Activated naive CD8-positive, alpha-beta T cell treated with anti-CD3 and anti-CD28 coated beads for 36 hours (primary cell): ENCODE measurements at regions not wholly inside any gene's neighbourhood (a gene's known extent, or its start where the extent isn't known, plus 50 kb on each side); places are given as distances from the start of the nearest gene placed in this dataset.
"Not testable (repeated sequence)": the region's sequence is repeated elsewhere in the genome, so short reads cannot be mapped to it uniquely, and the experiment has no call there.

Experiments used
- DNase-seq: peaks from one replicate; pipeline ENCODE4 v3.0.0; 2021
- H3K27ac Mint-ChIP-seq: one replicate; pipeline ENCODE4 v1.8.0; 2022; ENCODE audit warnings: mild to moderate bottlenecking, moderate library complexity, mixed read lengths
- H3K27me3 Mint-ChIP-seq: one replicate; pipeline ENCODE4 v1.8.0; 2022; ENCODE audit warnings: mild to moderate bottlenecking, mixed read lengths
- H3K36me3 Mint-ChIP-seq: one replicate; pipeline ENCODE4 v1.8.0; 2021; ENCODE audit warnings: mild to moderate bottlenecking, mixed read lengths
- H3K4me1 Mint-ChIP-seq: one replicate; pipeline ENCODE4 v1.8.0; 2021; ENCODE audit warnings: mixed read lengths
- H3K4me3 Mint-ChIP-seq: one replicate; pipeline ENCODE4 v1.8.0; 2022; ENCODE audit warnings: mild to moderate bottlenecking, moderate library complexity, mixed read lengths
- H3K9me3 Mint-ChIP-seq: one replicate; pipeline ENCODE4 v1.8.0; 2022; ENCODE audit warnings: mixed read lengths

DNA sequence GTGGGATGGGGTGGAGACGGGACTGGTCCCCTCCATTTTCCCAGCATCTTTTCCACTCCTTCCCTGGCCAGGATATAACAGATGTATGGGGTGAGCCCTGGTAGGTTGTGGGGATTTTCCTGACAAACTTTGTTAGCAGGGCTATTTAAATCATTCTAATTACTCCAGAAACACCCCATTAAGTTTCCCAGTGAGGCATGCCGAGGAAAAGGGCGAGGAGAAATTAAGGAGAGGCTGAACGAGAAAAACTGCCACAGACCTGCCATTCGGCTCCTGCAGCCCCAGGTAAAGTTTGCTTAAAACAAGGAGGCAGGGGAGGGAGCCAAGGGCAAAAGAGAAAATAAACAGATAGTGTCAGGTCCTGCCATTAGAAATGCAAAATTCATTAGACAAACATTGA, 428.2 kb downstream of the BUD13 start:
- Mint-ChIP-seq H3K27me3 (no peaks in the 10 kb centered on the region), H3K4me1 (no peaks in the 10 kb centered on the region), H3K27ac (no peak overlapping the region), H3K4me3 (no peak overlapping the region), H3K9me3 (peaks cover 3% of the 10 kb centered on the region), H3K36me3 (no peaks in the 10 kb centered on the region)
- no peak for DNase-seq

DNA sequence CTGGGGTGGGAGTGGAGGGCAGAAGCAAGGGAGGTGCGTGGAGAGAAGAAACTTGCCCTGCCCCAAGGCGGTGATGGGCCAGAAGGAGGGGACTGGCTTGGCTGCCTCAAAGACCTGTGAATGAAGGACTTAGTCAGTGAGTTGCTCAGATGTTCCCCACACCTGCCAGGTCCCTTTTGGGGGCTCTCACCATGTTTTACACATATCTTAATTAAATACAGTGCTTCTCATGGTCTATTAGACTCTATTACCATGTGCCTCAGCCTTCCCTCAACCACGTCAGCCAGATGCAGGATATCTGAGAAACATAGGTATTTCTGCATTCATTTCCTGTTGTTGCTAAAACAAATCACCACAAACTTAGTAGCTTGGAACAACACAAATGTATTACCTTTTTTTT, 429.5 kb downstream of the BUD13 start:
- no peak for DNase-seq
- Mint-ChIP-seq H3K4me1 (no peaks in the 10 kb centered on the region), H3K27ac (no peak overlapping the region)

DNA sequence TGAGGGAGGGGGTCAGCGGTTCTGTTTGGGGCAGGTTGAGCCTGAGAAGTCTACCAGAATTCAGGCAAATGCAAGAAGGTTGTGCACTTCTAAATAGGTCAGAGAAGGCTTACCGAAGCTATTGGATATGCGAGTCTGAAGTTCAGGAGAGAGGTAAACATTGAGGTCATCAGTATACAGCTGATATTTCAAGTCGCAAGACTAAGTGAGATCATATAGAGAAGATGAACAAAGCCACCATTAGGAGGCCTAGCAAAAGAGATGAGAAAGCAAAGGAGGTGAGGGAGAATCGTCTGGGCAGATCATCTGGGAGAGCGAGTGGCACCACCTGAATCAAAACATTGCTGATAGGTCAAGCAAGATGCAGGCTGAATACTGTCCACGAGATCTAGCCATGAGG, 430.6 kb downstream of the BUD13 start:
- no peak for DNase-seq
- Mint-ChIP-seq H3K36me3 (no peaks in the 10 kb centered on the region), H3K4me3 (no peak overlapping the region), H3K27me3 (no peaks in the 10 kb centered on the region), H3K4me1 (no peaks in the 10 kb centered on the region), H3K27ac (no peak overlapping the region), H3K9me3 (no peaks in the 10 kb centered on the region)

More for the DNA sequence above, 429.5 kb downstream of the BUD13 start:
- Mint-ChIP-seq H3K9me3 (no peaks in the 10 kb centered on the region), H3K27me3 (no peaks in the 10 kb centered on the region), H3K36me3 (no peaks in the 10 kb centered on the region), H3K4me3 (no peak overlapping the region)

DNA sequence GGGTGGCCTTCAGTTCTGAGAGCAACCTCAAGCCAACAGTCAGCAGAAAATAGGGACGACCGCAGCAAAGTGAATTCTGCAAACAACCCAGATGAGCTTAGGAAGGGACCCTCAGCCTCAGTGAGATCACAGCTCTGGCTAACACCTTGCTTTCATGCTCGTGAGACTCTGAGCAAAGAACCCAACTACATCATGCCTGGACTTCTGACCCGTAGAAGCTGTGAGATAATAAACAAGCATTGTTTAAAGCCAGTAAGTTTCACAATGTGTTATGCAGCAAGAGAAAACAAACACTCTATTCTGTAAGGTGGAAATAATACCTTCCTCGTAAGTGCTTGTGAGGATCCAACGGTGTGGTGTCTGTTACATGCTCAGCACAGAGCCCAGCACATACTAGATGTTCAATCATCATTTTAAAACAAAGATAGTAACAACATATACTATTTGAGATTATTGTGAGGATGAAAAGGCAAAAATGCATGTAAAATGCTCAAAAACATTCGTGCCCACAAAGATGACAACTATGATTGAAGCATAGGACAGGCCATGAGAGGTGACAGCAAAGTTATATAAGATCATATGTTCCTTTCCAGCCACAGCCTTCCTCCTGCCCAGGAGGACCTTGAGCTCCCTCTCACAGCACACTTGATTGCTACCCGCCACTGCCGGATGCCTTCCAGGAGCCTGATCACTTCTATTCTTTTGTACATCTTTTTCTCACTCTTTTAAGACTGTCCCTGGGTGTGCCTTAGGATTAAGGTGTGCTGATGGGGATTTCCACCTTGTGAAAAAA, 433.3 kb downstream of the BUD13 start:
- Mint-ChIP-seq H3K36me3 (peaks cover 2% of the 10 kb centered on the region), H3K27ac (no peak overlapping the region), H3K27me3 (peaks cover 7% of the 10 kb centered on the region), H3K9me3 (no peaks in the 10 kb centered on the region), H3K4me3 (no peak overlapping the region), H3K4me1 (no peaks in the 10 kb centered on the region)
- no peak for DNase-seq

DNA sequence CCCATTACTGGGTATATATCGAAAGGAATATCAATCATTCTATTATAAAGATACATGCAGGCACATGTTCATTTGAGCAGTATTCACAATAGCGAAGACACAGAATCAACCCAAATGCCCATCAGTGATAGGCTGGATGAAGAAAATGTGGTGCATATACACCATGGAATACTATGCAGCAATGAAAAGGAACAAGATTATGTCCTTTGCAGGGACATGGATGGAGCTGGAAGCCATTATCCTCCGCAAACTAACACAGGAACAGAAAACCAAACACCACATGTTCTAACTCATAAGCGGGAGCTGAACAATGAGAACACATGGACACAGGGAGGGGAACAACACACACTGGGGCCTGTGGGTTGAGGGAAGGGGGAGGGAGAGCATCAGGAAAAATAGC, 434.3 kb downstream of the BUD13 start:
- H3K9me3 Mint-ChIP-seq, H3K36me3 Mint-ChIP-seq, H3K27me3 Mint-ChIP-seq, H3K4me1 Mint-ChIP-seq, DNase-seq, H3K27ac Mint-ChIP-seq, H3K4me3 Mint-ChIP-seq: not testable (repeated sequence)

DNA sequence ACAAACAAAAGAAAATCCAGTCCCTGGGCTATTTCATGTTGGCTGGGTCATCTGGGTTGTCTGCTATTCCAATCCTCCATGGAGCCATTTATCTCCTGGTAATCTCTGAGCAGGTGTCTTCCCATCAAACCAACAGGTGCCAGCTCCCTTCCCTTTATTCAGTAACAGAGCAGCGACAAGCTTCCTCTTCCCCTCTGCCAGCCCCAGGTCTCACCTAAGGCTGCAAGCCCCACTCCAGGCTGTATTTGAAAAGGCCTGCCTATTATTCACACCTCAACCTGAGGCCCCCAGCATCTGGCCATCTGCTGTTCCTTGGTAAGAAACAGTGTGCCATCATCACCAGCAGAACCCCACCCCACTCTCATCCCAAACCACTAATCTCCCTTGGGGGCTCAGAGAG, 436.2 kb downstream of the BUD13 start:
- peaks cover 2% of the 10 kb centered on the region for H3K36me3 Mint-ChIP-seq
- H3K9me3 Mint-ChIP-seq, result no peaks in the 10 kb centered on the region
- H3K4me3 Mint-ChIP-seq, result no peak overlapping the region
- H3K27me3 Mint-ChIP-seq, result peaks cover 12% of the 10 kb centered on the region
- H3K27ac Mint-ChIP-seq, result no peak overlapping the region
- no peaks in the 10 kb centered on the region for H3K4me1 Mint-ChIP-seq
- DNase-seq, result no peak

DNA sequence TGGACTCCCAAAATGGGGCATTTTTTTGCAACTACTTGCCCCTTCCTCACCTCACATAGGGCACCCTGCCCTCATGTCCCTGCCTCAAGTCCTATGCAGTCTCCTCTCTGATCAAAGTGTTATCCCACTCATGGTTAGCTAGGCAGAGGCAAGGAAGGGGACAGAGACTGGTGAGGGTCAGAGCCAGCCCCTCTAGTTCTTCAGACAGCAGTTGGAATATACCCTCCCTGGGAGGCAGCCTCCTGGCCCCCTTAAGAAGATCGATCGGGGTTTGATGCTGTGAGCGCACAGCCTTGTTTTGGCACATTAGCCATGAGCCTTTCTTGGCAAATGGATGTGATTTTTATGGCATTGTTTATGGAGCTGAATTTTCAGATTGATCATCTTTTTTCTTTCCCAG, 436.9 kb downstream of the BUD13 start:
- Mint-ChIP-seq H3K27me3 (peaks cover 12% of the 10 kb centered on the region), H3K4me3 (no peak overlapping the region), H3K4me1 (no peaks in the 10 kb centered on the region), H3K36me3 (peaks cover 2% of the 10 kb centered on the region), H3K27ac (no peak overlapping the region), H3K9me3 (no peaks in the 10 kb centered on the region)
- no peak for DNase-seq

DNA sequence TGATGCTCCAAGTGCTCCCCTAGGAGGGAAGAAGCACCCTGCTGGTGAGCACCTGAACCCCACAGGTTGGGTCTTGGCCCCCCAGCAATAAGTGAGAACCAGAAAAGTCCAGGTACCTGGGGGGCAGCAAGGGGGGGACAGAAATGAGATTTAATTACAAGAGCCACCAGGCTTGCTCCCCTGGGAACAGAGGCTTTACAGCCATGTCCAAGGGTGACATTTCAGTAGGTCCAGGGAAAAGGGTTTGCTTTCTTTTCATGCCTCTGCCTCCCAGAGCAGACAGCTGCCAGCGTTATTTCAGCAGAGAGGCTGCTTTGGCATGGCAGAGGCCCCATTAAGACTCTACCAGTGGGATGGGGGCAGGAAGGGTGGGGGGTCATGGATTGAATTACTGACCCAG, 437.7 kb downstream of the BUD13 start:
- Mint-ChIP-seq H3K9me3 (no peaks in the 10 kb centered on the region), H3K36me3 (peaks cover 2% of the 10 kb centered on the region), H3K4me3 (no peak overlapping the region), H3K4me1 (no peaks in the 10 kb centered on the region), H3K27me3 (peaks cover 12% of the 10 kb centered on the region), H3K27ac (no peak overlapping the region)
- no peak for DNase-seq

DNA sequence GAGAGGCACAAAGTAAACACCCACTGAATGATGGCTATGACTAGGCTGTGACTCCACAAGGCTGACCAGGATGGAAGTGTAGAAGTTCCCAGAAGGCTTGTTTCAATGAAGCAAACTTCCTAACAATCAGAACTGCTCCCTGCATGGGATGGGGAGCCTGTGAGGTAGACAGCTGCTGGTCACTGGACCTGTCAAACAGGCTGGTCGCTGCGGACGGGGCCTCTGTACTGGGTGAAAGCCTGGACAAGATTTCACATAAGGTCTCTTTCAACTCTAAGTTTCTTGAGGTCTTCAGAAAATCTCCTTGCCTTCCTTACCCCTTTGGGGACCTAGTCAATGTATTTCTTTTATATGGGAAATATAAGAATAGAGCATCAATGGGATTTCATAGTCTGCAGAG, 438.2 kb downstream of the BUD13 start:
- Mint-ChIP-seq H3K36me3 (peaks cover 2% of the 10 kb centered on the region), H3K27ac (no peak overlapping the region), H3K4me3 (no peak overlapping the region), H3K27me3 (peaks cover 12% of the 10 kb centered on the region), H3K9me3 (no peaks in the 10 kb centered on the region), H3K4me1 (no peaks in the 10 kb centered on the region)
- DNase-seq, result no peak

DNA sequence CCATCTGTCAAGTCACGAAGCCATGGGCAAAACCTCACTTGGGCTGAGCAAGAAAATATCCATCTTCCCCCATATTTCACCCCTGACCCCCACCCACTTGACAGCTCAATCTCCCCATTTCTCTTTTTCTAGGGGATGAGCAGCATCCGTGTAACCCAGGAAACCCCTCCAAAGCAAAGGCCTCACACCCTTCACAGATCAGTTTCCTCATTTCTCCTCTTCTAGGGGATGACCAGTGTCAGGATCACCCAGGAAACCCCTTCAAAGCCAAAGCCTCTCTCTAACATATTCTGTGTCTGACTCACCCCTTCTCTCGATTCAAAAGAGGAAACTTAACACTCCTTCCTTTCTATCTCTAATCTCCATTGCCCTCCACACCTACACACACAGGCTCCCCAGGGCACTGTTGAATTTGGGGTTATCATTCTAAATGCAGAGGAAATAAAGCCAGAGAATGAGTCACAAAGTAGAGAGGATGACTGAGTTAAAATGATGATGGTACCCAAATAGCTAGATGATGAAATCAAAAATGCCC, 439.7 kb downstream of the BUD13 start:
- no peak overlapping the region for H3K4me3 Mint-ChIP-seq
- H3K36me3 Mint-ChIP-seq, result peaks cover 2% of the 10 kb centered on the region
- H3K9me3 Mint-ChIP-seq, result no peaks in the 10 kb centered on the region
- H3K4me1 Mint-ChIP-seq, result no peaks in the 10 kb centered on the region
- H3K27ac Mint-ChIP-seq, result no peak overlapping the region
- DNase-seq, result no peak
- peaks cover 15% of the 10 kb centered on the region for H3K27me3 Mint-ChIP-seq

DNA sequence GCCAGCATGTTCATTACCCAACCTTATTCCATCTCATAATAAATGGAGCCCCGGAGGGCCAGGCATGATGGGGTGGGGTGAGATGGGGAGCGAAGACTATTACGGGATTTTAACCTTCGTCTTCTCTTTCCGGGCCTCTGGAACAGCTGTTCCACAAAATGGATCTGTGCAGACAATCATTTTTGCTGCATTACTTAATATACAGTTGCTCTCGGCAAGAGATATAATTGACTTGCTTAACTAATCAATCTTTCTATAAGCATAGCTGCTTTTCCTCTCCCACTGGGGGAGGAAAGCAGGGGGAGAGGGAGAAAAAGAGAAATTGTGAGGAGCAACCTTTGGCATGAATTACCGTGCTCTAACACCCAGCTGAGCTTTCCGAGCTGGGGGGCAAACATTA, 440.4 kb downstream of the BUD13 start:
- no peak for DNase-seq
- Mint-ChIP-seq H3K4me1 (no peaks in the 10 kb centered on the region), H3K27ac (no peak overlapping the region), H3K36me3 (peaks cover 2% of the 10 kb centered on the region), H3K27me3 (peaks cover 20% of the 10 kb centered on the region), H3K9me3 (no peaks in the 10 kb centered on the region), H3K4me3 (no peak overlapping the region)

DNA sequence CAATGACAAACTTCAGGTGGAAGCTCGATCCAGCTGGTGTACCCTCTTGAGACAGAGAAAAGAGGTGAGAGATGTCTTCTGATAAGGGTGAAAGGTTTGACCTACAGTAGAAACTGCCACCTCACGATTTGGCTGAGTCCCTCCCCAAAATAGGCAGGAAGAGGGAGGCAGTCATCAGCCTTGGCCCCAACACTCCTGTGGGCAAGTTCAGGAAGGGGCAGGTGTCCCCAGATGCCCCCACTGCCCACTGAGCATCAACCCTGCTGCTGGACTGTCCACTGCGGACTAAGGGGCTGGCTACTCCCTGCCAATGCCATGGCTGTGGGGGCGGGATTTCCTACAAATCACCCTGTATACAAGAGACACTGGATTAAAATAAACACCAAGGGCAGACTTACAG, 441.4 kb downstream of the BUD13 start:
- no peak for DNase-seq
- Mint-ChIP-seq H3K9me3 (no peaks in the 10 kb centered on the region), H3K27ac (no peak overlapping the region), H3K27me3 (peaks cover 16% of the 10 kb centered on the region), H3K36me3 (no peaks in the 10 kb centered on the region), H3K4me1 (no peaks in the 10 kb centered on the region), H3K4me3 (no peak overlapping the region)

DNA sequence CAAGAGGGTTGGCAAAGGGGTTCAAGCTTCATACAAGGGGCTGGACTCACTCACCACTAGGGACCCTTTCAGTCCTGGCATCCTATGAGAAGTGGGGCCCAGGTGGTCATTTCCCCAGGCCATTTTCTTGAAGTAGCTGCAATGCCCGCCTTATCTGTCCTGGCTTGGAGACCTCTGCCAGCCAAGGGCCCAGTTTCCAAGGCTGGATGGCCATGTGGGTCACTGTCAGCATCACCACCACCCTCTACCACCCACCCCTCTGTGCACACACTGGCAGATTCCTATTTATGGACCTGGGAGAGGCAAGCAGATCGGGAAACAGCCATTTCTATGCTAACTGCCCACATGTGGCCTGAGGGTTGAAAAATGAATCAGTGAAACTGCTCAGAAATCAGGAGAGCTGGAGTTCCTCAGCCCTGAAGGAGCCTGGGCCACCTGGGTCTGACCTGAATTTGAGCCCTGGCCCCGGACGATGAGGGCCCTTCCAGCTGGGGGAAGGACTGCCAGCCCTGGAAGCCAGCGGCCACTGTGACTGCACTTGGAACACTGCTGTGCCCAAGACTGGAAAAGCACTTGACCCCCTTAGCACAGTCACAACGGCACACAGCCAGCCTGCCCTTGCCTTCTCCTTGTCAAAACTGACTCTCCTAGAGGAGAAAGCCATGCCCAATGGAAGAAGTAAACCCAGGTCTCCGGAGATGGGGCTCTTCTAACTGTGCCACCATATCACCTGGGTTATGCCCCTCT, 442.2 kb downstream of the BUD13 start:
- DNase-seq, result no peak
- Mint-ChIP-seq H3K9me3 (no peaks in the 10 kb centered on the region), H3K27me3 (peaks cover 15% of the 10 kb centered on the region), H3K27ac (no peak overlapping the region), H3K4me3 (no peak overlapping the region), H3K4me1 (no peaks in the 10 kb centered on the region), H3K36me3 (no peaks in the 10 kb centered on the region)

DNA sequence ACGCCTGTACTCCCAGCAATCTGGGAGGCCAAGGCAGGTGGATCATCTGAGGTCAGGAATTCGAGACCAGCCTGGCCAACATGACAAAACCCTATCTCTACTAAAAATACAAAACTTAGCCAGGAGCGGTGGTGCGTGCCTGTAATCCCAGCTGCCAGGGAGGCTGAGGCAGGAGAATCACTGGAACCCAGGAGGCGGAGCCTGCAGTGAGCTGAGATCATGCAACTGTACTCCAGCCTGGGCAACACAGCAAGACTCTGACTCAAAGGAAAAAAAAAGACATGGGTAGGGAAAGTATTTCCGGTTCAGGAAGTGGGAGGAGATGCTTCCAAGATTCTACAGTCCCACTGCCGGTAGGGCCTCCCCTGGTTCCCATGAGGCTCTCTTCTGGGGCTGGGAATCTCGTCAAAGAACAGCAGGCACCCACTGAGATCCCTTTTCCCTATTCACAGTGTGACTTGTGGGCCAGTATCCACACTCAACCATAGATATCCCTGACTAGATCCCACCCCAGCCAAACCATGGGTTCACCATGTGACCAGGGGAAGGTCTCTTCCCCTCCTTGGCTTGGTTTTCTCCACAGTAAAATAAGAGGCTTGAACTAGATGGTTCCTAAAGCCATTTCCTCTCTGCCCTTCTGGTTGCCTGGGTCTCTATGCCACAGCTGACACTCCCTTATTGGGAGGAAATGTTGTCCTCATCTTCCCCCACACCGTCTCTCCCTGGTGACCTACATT, 443.3 kb downstream of the BUD13 start:
- H3K4me1 Mint-ChIP-seq, result no peaks in the 10 kb centered on the region
- no peaks in the 10 kb centered on the region for H3K36me3 Mint-ChIP-seq
- peaks cover 15% of the 10 kb centered on the region for H3K27me3 Mint-ChIP-seq
- H3K27ac Mint-ChIP-seq, result no peak overlapping the region
- no peaks in the 10 kb centered on the region for H3K9me3 Mint-ChIP-seq
- no peak for DNase-seq
- no peak overlapping the region for H3K4me3 Mint-ChIP-seq

DNA sequence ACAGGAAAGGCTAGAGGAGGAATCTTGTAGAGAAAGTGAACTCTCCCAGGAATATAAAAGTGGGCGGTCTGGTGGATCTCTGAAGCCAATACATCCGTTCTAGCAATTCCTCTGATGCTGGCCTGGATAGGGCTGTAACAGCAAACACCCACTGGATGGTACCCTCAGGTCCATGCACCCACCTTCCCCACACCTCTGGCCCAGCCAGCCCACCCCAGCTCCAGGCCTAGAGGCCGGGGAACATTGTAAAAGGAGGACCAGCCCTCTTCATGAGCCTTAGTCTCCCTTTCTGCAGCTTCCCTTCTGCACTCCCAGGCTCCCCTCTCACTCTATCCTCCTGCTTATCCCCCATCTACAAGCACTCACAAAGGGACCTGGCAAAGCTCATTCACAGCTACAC, 443.9 kb downstream of the BUD13 start:
- no peak for DNase-seq
- no peak overlapping the region for H3K4me3 Mint-ChIP-seq
- peaks cover 15% of the 10 kb centered on the region for H3K27me3 Mint-ChIP-seq
- H3K9me3 Mint-ChIP-seq, result no peaks in the 10 kb centered on the region
- H3K36me3 Mint-ChIP-seq, result no peaks in the 10 kb centered on the region
- no peaks in the 10 kb centered on the region for H3K4me1 Mint-ChIP-seq
- H3K27ac Mint-ChIP-seq, result no peak overlapping the region
